HK-2 (cell line): ENCODE measurements at regions not wholly inside any gene's neighbourhood (a gene's known extent, or its start where the extent isn't known, plus 50 kb on each side); places are given as distances from the start of the nearest gene placed in this dataset.
"Not testable (repeated sequence)": the region's sequence is repeated elsewhere in the genome, so short reads cannot be mapped to it uniquely, and the experiment has no call there.

Experiments
- DNase-seq: peaks from one replicate; pipeline ENCODE4 v3.0.0-alpha.2; 2018; ENCODE audit not compliant: unreplicated experiment

GRCh38 chr18:38709122-38709521 lies 1143.5 kb upstream of the CELF4 start:
- no peak for DNase-seq

GRCh38 chr18:38706373-38706772 lies 1140.8 kb upstream of the CELF4 start:
- DNase-seq = no peak

- no peak for DNase-seq
Observed at GRCh38 chr18:38698088-38698487, 1132.5 kb upstream of the CELF4 start.

- no peak for DNase-seq
Observed at GRCh38 chr18:38695559-38696280, 1130.1 kb upstream of the CELF4 start.

GRCh38 chr18:38693104-38693503 lies 1127.5 kb upstream of the CELF4 start:
- no peak for DNase-seq

- DNase-seq = no peak
Observed at GRCh38 chr18:38690626-38691025, 1125.0 kb upstream of the CELF4 start.

- no peak for DNase-seq
Observed at GRCh38 chr18:38688416-38688815, 1122.8 kb upstream of the CELF4 start.

- DNase-seq = no peak
Observed at GRCh38 chr18:38670486-38670885, 1104.9 kb upstream of the CELF4 start.

GRCh38 chr18:38664929-38665328 lies 1099.3 kb upstream of the CELF4 start:
- no peak for DNase-seq

GRCh38 chr18:38663682-38664081 lies 1098.1 kb upstream of the CELF4 start:
- no peak for DNase-seq

- no peak for DNase-seq
Observed at GRCh38 chr18:38663270-38663669, 1097.7 kb upstream of the CELF4 start.

GRCh38 chr18:38654946-38655345 lies 1089.3 kb upstream of the CELF4 start:
- DNase-seq = no peak

GRCh38 chr18:38651736-38652135 lies 1086.1 kb upstream of the CELF4 start:
- DNase-seq = no peak

GRCh38 chr18:38648179-38648578 lies 1082.6 kb upstream of the CELF4 start:
- DNase-seq = no peak

GRCh38 chr18:38646296-38646695 lies 1080.7 kb upstream of the CELF4 start:
- no peak for DNase-seq

GRCh38 chr18:38644875-38645641 lies 1079.5 kb upstream of the CELF4 start:
- DNase-seq = no peak

- DNase-seq = no peak
Observed at GRCh38 chr18:38642711-38643110, 1077.1 kb upstream of the CELF4 start.

- not testable (repeated sequence) for DNase-seq
Observed at GRCh38 chr18:38639700-38640099, 1074.1 kb upstream of the CELF4 start.

GRCh38 chr18:38635709-38636430 lies 1070.3 kb upstream of the CELF4 start:
- DNase-seq = no peak

GRCh38 chr18:38634117-38634516 lies 1068.5 kb upstream of the CELF4 start:
- DNase-seq = no peak

GRCh38 chr18:38633333-38633732 lies 1067.7 kb upstream of the CELF4 start:
- no peak for DNase-seq

- DNase-seq = no peak
Observed at GRCh38 chr18:38619129-38619528, 1053.5 kb upstream of the CELF4 start.

GRCh38 chr18:38616306-38616705 lies 1050.7 kb upstream of the CELF4 start:
- DNase-seq = no peak
